GM21576 (cell line): ENCODE measurements at regions not wholly inside any gene's neighbourhood (a gene's known extent, or its start where the extent isn't known, plus 50 kb on each side); places are given as distances from the start of the nearest gene placed in this dataset.
A peak's percentile ranks its signal among the peaks of the same experiment; 100 is the strongest.
"Not testable (repeated sequence)": the region's sequence is repeated elsewhere in the genome, so short reads cannot be mapped to it uniquely, and the experiment has no call there.

ENCODE experiments used
- ATAC-seq: cut with Tn5 transposase; IDR thresholded peaks from one replicate; pipeline ENCODE4 v1.9.1; 2021; ENCODE audit warnings: mild to moderate bottlenecking, moderate library complexity; ENCODE audit not compliant: unreplicated experiment

DNA sequence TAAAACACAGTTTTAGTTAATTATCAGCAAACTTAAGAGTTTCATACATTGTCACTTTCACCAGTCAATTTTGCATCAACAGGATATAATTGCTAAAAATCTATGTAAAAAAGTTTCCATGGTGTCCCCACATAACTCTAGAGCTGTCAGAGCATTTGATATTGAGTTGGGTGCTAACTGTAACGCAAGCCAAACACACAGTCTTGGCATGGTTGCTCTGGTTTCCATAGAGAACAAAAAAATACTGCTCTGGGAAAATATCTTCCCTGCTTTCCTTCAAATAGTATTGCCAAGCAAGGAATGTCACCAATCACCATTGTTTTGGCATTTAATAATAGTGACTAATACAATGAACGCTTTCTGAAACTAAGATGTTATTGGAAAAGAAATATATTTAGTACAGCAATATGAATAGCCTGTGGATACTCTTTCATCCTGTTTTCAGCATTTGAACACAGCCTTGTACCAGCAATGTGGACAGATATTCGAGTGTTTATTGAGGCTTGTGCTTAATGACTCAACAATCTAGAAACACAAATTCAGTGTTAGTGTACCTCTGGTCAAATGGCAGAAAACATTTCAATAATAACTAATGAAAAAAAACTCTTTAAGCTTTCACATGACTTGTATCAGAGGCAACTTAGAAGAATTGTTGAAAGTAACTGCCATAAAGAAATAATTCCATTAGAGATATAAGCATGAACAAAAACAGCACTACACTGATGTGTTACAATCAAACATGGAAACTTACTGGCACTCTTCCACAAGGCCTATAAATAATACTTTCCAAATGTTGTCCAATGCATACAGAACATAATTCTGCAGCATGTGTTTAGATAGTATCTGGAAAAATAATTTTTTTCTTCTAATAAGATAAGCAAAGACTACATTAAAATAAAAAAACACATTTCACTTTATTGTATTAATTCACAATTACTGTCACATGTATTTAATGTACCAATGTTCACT is 1469.5 kb upstream of the CELF2 start:
- ATAC-seq, result no peak

- ATAC-seq, result no peak
These were observed 1466.9 kb upstream of the CELF2 start for GRCh38 chr10:9550810-9551209.

DNA sequence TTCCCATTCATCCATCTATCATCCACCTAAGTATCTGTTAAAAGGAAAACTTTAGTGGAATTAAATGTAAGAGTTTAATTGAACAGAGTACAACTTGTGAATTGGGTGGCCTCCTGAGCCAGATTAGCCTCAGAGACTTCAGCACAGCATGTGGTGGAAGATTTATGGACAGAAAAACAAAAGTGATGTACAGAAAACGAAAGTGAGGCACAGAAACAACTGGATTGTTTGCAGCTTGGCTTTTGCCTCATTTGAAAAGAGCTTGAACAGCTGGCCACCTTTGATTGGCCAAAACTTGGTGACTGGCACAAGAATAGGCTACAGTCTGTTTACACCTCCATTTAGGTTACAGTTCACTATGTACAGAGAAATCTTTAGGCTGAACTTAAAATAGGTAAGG is 1463.4 kb upstream of the CELF2 start:
- no peak for ATAC-seq

DNA sequence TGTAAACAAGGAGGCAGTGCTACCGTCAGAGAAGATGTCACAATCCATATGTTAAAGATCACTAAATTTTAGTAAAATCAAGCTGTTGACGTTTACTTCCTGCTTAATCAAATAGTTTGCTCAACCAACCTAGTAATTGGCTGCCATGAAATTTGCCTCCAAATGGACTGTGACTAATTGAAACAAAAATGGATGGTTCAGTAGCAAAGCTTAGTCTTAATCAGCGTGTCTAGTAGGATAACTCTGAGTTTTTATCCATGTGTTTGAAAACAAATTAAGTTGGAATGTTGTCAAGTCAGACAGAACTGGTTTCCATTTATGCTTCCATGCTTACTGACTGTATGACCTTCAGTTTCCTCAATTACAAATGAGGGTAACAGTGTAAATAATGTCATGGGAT is 1456.7 kb upstream of the CELF2 start:
- ATAC-seq, result no peak

- ATAC-seq, result no peak
These were observed 1455.7 kb upstream of the CELF2 start for GRCh38 chr10:9561821-9562505.

- no peak for ATAC-seq
These were observed 1439.9 kb upstream of the CELF2 start for GRCh38 chr10:9577746-9578145.

DNA sequence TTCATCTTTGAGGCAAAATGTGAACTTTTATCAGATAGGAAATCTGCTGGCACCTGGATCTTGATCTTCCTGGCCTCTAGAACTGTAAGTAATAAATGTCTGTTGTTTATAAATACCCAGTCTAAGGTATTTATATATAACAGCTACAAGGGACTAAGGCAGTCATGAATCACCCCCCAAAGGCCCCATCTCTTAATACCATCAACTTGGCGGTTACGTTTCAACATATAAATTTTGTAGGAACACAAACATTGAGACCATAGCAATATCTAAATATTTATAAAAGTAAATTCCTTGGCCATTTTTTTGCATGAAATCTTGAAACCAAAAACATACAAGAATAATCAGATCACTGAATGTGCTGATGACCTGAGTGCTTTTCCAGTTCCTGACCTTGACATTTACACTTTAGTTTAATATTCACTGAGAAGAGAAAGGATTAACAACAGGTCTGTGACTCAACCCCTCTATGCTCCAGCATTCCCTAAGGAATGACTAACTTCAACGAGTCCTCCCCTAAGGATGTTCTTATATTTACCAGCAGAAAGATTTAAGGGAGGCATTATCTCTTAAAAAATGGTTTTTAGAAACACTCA is 1438.5 kb upstream of the CELF2 start:
- ATAC-seq, result no peak

DNA sequence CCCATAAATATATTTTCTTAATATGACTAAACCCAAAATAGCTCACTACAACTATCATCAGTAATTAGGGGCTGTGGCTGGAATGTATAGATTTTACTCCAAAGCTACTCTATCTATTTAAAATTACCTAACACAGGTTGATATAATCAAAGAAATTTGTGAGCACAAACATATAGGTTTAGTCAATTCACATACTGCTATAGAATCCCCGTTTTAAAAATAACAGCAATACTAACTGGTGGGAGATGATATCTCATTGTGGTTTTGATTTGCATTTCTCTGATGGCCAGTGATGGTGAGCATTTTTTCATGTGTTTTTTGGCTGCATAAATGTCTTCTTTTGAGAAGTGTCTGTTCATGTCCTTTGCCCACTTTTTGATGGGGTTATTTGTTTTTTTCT is 1434.9 kb upstream of the CELF2 start:
- not testable (repeated sequence) for ATAC-seq

DNA sequence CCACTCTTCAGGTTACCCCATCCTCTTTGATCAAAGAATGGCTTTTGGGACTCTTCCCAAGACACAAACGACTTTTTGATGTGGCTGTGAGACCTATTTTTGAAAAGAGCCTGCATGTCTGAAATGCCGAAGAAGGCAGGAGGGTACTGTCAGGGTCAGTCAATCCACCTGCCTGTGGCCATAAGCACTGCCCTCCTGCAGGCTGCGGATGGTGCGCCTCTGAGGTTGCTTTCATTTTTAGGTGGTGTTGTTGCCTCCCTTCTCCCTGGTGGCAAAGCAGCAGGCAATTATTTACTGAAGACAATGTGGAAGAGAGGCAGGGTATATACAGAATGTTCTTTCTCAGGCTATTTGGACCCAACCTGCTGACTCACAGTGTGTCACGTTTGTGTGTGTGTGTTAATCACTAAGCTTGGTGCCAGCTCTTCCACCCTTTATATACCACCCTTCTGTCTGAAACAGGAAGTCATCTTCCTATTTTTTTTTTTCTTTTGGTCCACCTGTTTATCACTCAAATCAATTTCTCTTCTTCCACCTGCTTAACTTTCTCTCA is 1421.2 kb upstream of the CELF2 start:
- no peak for ATAC-seq

GRCh38 chr10:9602998-9603397 is 1414.7 kb upstream of the CELF2 start:
- no peak for ATAC-seq

DNA sequence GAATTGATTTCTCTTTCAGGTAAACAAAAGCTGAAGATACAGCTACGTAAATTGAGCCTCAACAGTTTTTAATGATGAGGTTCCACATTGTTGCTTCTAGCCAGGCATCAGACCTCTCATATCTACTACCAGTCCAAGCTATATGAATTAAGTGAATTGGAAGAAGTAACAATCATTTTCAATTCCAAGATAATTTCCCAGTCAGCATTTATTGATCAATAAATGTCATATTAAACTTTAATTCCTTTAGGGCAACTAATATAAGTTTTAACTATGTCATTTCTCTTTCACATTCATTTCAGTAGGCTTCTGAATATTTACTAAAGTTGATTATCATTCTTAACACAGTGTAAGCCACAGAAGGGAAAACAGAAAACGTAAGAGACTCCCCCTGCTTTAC is 1413.7 kb upstream of the CELF2 start:
- ATAC-seq, result no peak

- no peak for ATAC-seq
These were observed 1412.4 kb upstream of the CELF2 start for GRCh38 chr10:9605231-9605630.

DNA sequence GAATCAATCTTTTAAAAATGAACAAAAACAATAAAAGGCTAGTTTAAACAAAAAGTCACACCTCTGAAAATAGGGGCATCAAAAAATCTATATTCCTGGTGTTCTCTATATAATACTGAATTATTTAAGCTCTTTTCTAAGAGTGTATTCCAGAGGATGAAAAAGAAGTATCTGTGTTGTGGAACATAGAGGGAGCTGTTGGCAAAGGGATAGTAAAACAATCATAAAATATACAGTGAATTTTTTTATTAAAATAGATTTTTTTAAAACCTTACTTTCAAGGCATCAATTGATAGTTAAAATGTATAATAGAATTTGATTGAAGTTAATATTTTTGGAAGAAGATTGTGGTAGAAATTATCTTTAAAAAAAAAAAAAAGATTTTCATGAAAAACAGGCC is 1409.1 kb upstream of the CELF2 start:
- ATAC-seq, result no peak

DNA sequence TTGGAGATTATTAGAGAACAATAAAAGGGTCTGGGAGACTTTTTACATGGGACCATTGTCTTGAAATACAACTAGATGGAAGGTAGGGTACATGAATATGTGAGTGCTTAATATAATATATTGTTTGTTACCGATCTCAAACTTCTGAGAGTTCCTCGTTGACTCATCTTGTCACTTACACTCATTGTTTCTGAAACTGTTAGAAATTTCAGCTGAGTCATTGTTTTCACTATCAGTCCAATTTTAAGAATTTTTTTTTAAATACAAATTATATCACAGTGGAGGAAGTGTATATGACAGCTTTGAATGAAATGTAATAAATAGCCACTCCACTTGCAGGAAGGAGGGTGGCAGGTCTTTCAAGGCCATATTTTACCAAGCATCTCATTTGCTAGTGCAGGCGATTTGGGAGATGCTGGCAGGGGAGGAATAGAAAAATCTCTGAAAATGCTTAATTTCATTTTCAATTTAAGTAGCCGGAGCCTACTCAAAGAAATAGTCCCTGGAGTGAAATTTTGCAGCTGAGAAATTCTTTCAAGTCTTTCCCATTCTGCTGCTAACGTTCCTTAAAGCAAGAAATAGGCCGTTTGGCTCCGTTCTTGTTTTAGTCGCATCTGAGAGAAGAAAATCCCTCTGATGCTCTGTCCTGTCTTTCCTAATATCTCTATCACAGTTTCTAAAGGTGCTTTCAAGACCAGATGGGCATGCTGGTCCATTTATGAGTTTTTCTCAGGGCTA is 1404.2 kb upstream of the CELF2 start:
- ATAC-seq, result peak; percentile 86

- no peak for ATAC-seq
These were observed 1402.5 kb upstream of the CELF2 start for GRCh38 chr10:9615189-9615588.

DNA sequence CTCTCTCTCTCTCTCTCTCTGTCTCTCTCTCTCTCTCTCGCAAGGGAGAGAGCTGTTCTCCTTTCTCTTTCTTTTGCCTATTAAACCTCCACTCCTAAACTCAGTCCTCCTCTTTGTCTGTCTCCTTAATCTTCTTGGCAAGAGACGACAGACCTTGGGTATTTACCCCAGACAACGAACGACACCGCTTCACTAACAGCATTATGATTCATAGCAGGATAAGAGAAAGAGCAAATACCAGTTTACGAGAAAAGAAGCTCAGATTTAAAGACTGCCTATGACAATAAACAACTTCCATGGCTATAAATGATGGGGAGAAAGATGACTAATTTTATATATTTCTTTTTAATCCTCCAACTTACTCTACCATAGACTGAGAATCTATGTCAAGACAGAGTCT is 1396.5 kb upstream of the CELF2 start:
- ATAC-seq, result no peak

- no peak for ATAC-seq
These were observed 1392.4 kb upstream of the CELF2 start for GRCh38 chr10:9625304-9625703.

GRCh38 chr10:9634466-9634865 is 1383.2 kb upstream of the CELF2 start:
- ATAC-seq, result no peak

DNA sequence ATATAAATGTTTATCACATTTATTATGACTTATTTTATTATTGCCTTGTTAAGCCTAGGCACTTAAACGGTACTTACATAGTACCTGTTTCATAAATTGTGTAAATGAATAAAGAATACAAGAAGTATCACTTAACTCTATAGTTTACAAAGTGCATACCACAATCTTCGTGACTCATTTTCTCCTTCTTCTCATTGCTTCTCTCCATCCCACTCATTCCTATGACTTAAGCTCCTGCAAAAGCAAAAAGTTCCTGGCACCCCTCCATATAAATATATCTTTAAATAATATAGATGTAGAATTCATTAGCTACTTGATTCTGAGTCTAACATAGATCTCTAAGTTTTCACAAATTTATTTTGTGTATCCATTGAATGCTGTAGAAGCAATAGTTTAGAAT is 1382.0 kb upstream of the CELF2 start:
- ATAC-seq, result no peak

DNA sequence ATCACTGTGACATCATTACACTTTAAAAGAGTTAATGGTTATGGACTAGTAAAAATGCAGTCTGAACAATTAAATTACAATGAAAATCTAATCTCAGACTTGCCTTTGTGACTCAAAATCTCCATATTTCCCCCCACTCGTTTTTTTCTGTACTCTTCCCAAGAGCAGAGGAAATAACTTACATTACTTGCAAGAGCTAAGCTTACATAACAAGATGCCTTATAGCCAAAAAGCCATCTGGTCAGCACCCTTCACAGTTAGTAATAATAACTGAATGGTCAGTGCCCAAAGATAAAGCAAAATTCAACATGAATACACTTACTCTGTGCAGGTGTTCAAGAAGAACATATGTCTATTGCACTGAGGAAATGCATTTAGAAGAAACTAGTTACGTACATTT is 1381.5 kb upstream of the CELF2 start:
- ATAC-seq, result no peak

- ATAC-seq, result no peak
These were observed 1373.9 kb upstream of the CELF2 start for GRCh38 chr10:9643782-9644181.
